ENCODE measurements at regions not wholly inside any gene's neighbourhood (a gene's known extent, or its start where the extent isn't known, plus 50 kb on each side); places are given as distances from the start of the nearest gene placed in this dataset.
A peak's percentile ranks its signal among the peaks of the same experiment; 100 is the strongest.

- DNase-seq (ENCODE audit: low spot score), result no peak
- H3K27me3 Mint-ChIP-seq (ENCODE audit: low read depth), result no peaks in the 10 kb centered on the region
- no peaks in the 10 kb centered on the region for H3K36me3 Mint-ChIP-seq (ENCODE audit: low read depth)
- H3K9me3 Mint-ChIP-seq, result no peaks in the 10 kb centered on the region
- H3K4me1 Mint-ChIP-seq (ENCODE audit: low read depth), result no peaks in the 10 kb centered on the region
- H3K27ac Mint-ChIP-seq, result no peak overlapping the region
- H3K4me3 Mint-ChIP-seq, result no peak overlapping the region
Measured at GRCh38 chr2:217749008-217749407, 253.8 kb downstream of the TNS1 start.

- no peak overlapping the region for H3K27ac Mint-ChIP-seq
- no peaks in the 10 kb centered on the region for H3K36me3 Mint-ChIP-seq (ENCODE audit: low read depth)
- no peak overlapping the region for H3K4me3 Mint-ChIP-seq
- DNase-seq (ENCODE audit: low spot score), result no peak
- H3K4me1 Mint-ChIP-seq (ENCODE audit: low read depth), result no peaks in the 10 kb centered on the region
- no peaks in the 10 kb centered on the region for H3K27me3 Mint-ChIP-seq (ENCODE audit: low read depth)
- no peaks in the 10 kb centered on the region for H3K9me3 Mint-ChIP-seq
Measured at GRCh38 chr2:217746808-217747207, 256.0 kb downstream of the TNS1 start.

GRCh38 chr2:217743966-217744761 is 258.6 kb downstream of the TNS1 start:
- Mint-ChIP-seq H3K4me3 (no peak overlapping the region), H3K27ac (no peak overlapping the region), H3K4me1 (ENCODE audit: low read depth) (no peaks in the 10 kb centered on the region), H3K9me3 (no peaks in the 10 kb centered on the region), H3K36me3 (ENCODE audit: low read depth) (no peaks in the 10 kb centered on the region), H3K27me3 (ENCODE audit: low read depth) (no peaks in the 10 kb centered on the region)
- DNase-seq (ENCODE audit: low spot score), result no peak

GRCh38 chr2:217743407-217743806 is 259.4 kb downstream of the TNS1 start:
- H3K27ac Mint-ChIP-seq, result no peak overlapping the region
- no peaks in the 10 kb centered on the region for H3K27me3 Mint-ChIP-seq (ENCODE audit: low read depth)
- H3K4me1 Mint-ChIP-seq (ENCODE audit: low read depth), result no peaks in the 10 kb centered on the region
- no peak for DNase-seq (ENCODE audit: low spot score)
- H3K4me3 Mint-ChIP-seq, result no peak overlapping the region
- H3K9me3 Mint-ChIP-seq, result no peaks in the 10 kb centered on the region
- no peaks in the 10 kb centered on the region for H3K36me3 Mint-ChIP-seq (ENCODE audit: low read depth)

DNA sequence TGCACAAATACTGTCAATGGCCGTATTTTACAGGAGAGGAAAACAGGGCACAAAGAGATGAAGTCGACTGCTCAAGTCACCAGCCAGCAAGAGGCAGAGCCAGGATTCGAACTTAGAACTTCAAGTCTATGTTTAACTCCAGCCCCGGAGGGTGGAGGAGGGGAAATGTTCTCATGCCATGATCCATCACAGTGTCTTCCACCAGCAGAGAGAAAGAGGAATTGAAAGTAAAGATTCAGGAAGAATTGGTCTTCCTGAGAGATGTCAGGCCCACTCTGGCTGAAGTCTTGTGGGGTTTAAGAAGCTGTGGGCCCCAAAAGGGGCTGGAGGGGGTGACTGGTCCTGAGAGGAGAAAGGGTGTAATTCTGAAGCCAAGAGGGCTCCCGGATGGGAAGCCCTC is 260.0 kb downstream of the TNS1 start:
- Mint-ChIP-seq H3K9me3 (no peaks in the 10 kb centered on the region), H3K27ac (no peak overlapping the region), H3K4me1 (ENCODE audit: low read depth) (no peaks in the 10 kb centered on the region), H3K4me3 (no peak overlapping the region), H3K27me3 (ENCODE audit: low read depth) (no peaks in the 10 kb centered on the region), H3K36me3 (ENCODE audit: low read depth) (no peaks in the 10 kb centered on the region)
- DNase-seq (ENCODE audit: low spot score), result no peak

- no peak overlapping the region for H3K27ac Mint-ChIP-seq
- no peak overlapping the region for H3K4me3 Mint-ChIP-seq
- no peak for DNase-seq (ENCODE audit: low spot score)
- H3K4me1 Mint-ChIP-seq (ENCODE audit: low read depth), result no peaks in the 10 kb centered on the region
- H3K27me3 Mint-ChIP-seq (ENCODE audit: low read depth), result no peaks in the 10 kb centered on the region
- H3K9me3 Mint-ChIP-seq, result no peaks in the 10 kb centered on the region
- H3K36me3 Mint-ChIP-seq (ENCODE audit: low read depth), result no peaks in the 10 kb centered on the region
Measured at GRCh38 chr2:217742276-217742675, 260.5 kb downstream of the TNS1 start.

- no peak overlapping the region for H3K27ac Mint-ChIP-seq
- no peak overlapping the region for H3K4me3 Mint-ChIP-seq
Measured at GRCh38 chr2:217741381-217741955, 261.3 kb downstream of the TNS1 start.

DNA sequence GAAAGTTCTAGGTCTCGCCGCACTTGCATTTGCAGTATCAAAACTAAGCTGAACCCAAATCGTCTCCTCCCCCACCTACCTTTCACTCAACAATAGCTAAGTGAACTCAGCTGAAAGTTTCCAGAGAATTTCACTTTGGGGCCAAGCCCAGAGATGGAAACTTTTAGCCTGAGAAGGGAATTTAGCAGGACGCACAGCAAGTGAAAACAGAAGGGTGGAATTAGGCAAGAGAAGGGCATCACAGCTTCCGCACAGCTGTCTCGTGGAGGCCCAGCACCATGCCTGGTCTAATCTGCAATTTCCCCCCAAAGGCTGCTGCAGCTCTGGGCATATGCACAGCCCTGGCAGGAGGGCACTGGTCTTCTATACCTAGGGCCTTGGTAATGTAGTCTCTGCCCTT is 262.0 kb downstream of the TNS1 start:
- Mint-ChIP-seq H3K9me3 (no peaks in the 10 kb centered on the region), H3K4me3 (no peak overlapping the region), H3K27ac (no peak overlapping the region), H3K4me1 (ENCODE audit: low read depth) (no peaks in the 10 kb centered on the region), H3K36me3 (ENCODE audit: low read depth) (no peaks in the 10 kb centered on the region), H3K27me3 (ENCODE audit: low read depth) (no peaks in the 10 kb centered on the region)
- no peak for DNase-seq (ENCODE audit: low spot score)

More at GRCh38 chr2:217741381-217741955, 261.3 kb downstream of the TNS1 start:
- Mint-ChIP-seq H3K9me3 (no peaks in the 10 kb centered on the region), H3K4me1 (ENCODE audit: low read depth) (no peaks in the 10 kb centered on the region), H3K27me3 (ENCODE audit: low read depth) (no peaks in the 10 kb centered on the region), H3K36me3 (ENCODE audit: low read depth) (no peaks in the 10 kb centered on the region)
- DNase-seq (ENCODE audit: low spot score), result no peak

DNA sequence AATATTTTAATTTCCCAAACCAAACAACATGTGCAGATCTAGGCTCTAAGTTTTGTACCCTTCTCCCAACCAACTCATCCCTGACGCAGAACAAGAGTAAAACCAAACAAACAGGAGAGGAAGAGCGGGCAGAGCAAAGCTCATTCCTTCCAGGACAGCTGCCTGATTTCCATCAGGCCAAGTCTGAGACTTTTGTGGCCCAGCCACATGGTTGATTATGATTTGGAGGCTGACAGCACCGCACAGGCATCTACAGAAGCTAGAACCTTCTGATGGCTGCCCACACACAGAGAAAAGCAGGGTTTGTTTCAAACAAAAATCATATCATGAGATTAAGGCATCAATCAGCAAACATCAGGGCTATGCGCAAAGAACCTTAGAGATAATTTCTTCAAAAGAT is 262.6 kb downstream of the TNS1 start:
- H3K9me3 Mint-ChIP-seq, result no peaks in the 10 kb centered on the region
- peaks cover 4% of the 10 kb centered on the region for H3K4me1 Mint-ChIP-seq (ENCODE audit: low read depth)
- H3K27ac Mint-ChIP-seq, result no peak overlapping the region

DNA sequence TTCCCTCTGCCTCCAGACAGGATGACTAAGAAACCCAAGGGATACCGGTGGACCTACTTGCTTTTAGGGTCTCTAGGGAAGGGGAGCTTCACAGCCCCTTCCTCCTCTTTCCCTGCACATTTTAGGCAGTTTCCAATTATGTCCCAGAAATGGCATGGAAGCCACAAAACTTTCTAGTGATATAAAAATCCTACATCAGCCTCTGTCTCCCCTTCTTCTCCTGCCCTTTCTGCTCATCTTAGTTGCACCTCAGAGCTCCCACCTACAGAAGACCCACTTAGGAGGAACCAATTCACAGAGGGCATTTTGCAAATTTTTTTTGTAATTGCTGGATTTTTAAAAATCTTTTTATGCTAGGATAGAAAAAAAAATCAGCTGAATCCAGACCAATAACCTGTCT is 263.1 kb downstream of the TNS1 start:
- H3K27me3 Mint-ChIP-seq (ENCODE audit: low read depth), result no peaks in the 10 kb centered on the region
- H3K27ac Mint-ChIP-seq, result no peak overlapping the region
- no peak for DNase-seq (ENCODE audit: low spot score)
- no peak overlapping the region for H3K4me3 Mint-ChIP-seq
- peaks cover 7% of the 10 kb centered on the region for H3K4me1 Mint-ChIP-seq (ENCODE audit: low read depth)
- no peaks in the 10 kb centered on the region for H3K9me3 Mint-ChIP-seq
- no peaks in the 10 kb centered on the region for H3K36me3 Mint-ChIP-seq (ENCODE audit: low read depth)

More for the DNA sequence above, 262.6 kb downstream of the TNS1 start:
- no peak for DNase-seq (ENCODE audit: low spot score)
- Mint-ChIP-seq H3K4me3 (no peak overlapping the region), H3K27me3 (ENCODE audit: low read depth) (no peaks in the 10 kb centered on the region), H3K36me3 (ENCODE audit: low read depth) (no peaks in the 10 kb centered on the region)

DNA sequence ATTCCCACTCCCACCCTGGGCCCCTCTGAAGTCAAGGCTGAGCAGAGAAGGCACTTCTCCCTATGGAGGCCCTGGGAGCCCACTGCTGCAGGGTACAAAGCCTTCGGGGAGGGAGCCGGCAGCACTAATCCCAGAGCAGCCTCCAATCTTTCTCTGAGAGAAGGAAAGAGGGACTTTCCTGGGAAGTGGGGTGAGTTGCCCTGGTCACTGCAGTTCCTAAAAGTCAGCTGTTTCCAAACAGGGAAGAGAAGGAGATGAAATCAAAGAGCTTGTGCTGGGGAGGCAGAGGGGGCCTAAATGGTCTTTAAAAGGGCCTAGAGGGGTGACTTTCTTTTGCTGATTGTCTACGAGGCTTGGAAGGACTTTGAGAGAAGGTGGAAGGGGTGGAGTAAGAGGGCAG is 264.7 kb downstream of the TNS1 start:
- Mint-ChIP-seq H3K27me3 (ENCODE audit: low read depth) (no peaks in the 10 kb centered on the region), H3K9me3 (no peaks in the 10 kb centered on the region), H3K27ac (no peak overlapping the region), H3K4me3 (no peak overlapping the region), H3K4me1 (ENCODE audit: low read depth) (peaks cover 11% of the 10 kb centered on the region), H3K36me3 (ENCODE audit: low read depth) (no peaks in the 10 kb centered on the region)
- DNase-seq (ENCODE audit: low spot score), result no peak

DNA sequence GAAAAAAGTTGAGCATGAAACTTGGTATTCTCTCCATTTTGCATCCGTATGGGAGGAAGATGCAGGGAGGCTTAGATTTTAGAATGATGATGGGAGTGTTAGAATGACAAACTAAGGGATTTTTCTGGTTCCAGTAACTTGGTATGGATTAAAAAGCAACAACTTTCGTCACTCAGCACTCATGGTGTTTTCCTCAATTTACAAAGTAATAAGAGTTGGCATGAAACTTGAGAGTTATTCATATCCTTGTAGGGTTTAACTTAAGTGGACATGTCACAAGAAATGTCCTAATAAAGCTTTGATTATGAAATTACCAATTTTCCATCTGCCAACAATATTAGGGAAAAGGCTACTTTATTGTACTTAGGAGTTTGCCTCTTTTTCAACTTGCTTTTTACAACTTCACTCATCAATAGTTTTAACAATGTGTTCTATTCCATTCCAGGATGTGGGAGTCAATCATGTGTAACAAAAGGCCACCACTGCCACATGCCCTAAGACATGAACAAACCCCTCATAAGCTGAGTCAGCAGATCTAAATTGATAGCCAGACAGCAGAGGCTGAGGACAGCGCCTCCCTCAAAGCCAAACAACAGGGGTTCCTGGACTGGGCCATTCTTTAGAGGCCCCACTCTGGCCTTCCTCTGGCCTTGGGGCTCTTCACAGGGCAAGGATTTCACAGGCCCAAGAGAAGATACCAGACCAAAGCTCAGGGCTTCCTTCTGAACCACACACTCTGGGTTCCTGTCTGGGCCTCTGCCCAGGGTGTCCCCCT is 265.8 kb downstream of the TNS1 start:
- Mint-ChIP-seq H3K9me3 (no peaks in the 10 kb centered on the region), H3K4me3 (no peak overlapping the region), H3K4me1 (ENCODE audit: low read depth) (peaks cover 11% of the 10 kb centered on the region), H3K27me3 (ENCODE audit: low read depth) (no peaks in the 10 kb centered on the region), H3K36me3 (ENCODE audit: low read depth) (no peaks in the 10 kb centered on the region), H3K27ac (no peak overlapping the region)
- DNase-seq (ENCODE audit: low spot score), result no peak

DNA sequence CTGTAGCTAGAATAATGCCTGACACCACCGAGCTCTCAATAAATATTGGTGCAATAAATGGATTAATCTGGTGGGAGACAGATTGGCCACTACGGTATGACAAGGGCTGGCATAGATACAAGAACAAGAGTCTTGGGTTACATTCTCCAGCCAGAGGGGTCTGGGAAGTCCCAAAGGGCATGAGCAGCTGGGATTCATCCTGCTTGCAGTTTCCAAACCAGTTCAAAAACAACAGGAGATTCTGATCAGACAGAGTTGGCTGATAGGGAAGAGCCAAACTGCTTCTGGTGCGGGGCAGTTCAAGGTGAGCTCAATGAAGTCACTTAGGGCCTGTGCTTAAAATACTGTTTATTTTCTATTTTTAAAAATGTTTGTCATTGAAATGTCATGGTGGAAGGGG is 266.9 kb downstream of the TNS1 start:
- Mint-ChIP-seq H3K4me3 (no peak overlapping the region), H3K27me3 (ENCODE audit: low read depth) (no peaks in the 10 kb centered on the region), H3K4me1 (ENCODE audit: low read depth) (peaks cover 11% of the 10 kb centered on the region), H3K36me3 (ENCODE audit: low read depth) (no peaks in the 10 kb centered on the region), H3K27ac (no peak overlapping the region), H3K9me3 (no peaks in the 10 kb centered on the region)
- DNase-seq (ENCODE audit: low spot score), result no peak

GRCh38 chr2:217735034-217735433 is 267.8 kb downstream of the TNS1 start:
- Mint-ChIP-seq H3K4me3 (no peak overlapping the region), H3K27me3 (ENCODE audit: low read depth) (no peaks in the 10 kb centered on the region), H3K4me1 (ENCODE audit: low read depth) (peaks cover 11% of the 10 kb centered on the region), H3K27ac (peak overlapping the region; percentile 18), H3K9me3 (no peaks in the 10 kb centered on the region), H3K36me3 (ENCODE audit: low read depth) (no peaks in the 10 kb centered on the region)
- no peak for DNase-seq (ENCODE audit: low spot score)
